Transverse colon (tissue), 4 donors: ENCODE measurements at regions not wholly inside any gene's neighbourhood (a gene's known extent, or its start where the extent isn't known, plus 50 kb on each side); places are given as distances from the start of the nearest gene placed in this dataset.

Source experiments
- DNase-seq: peaks from one replicate; pipeline ENCODE4 v3.0.0-alpha.2; 2019
- H3K27ac ChIP-seq, 4 donors: fragments of 200-600 bp; sonication (generic); 2 replicates each; pipeline ENCODE4 v1.5.1; 2016 to 2018; ENCODE audit warnings: inconsistent platforms in 4 of 4
- H3K27me3 ChIP-seq: fragments of 200-600 bp; sonication (generic); 2 replicates; pipeline ENCODE4 v1.5.1; 2017; ENCODE audit warnings: inconsistent platforms
- H3K36me3 ChIP-seq, 4 donors: fragments of 200-600 bp; sonication (generic); 2 replicates each; pipeline ENCODE4 v1.5.1; 2017 to 2019; ENCODE audit warnings: inconsistent platforms in 4 of 4
- H3K4me1 ChIP-seq, 4 donors: fragments of 200-600 bp; sonication (generic); 2 replicates each; pipeline ENCODE4 v1.5.1; 2017 to 2020; ENCODE audit warnings: inconsistent platforms in 4 of 4
- H3K4me3 ChIP-seq, 4 donors: fragments of 200-600 bp; sonication (generic); 1 replicate in 1 of 4; 2 replicates in 3 of 4; pipeline versions ENCODE4 v1.5.1 to v1.6.1; 2017 to 2019; ENCODE audit warnings: inconsistent platforms in 4 of 4
- H3K9me3 ChIP-seq, 2 donors: fragments of 200-600 bp; sonication (generic); 2 replicates each; pipeline ENCODE4 v1.5.1; 2017 to 2019; ENCODE audit warnings: inconsistent platforms in 2 of 2
- EP300 ChIP-seq: sonication (generic); formaldehyde crosslinking; IDR thresholded peaks from one replicate; pipeline ENCODE4 v1.6.1; 2017; ENCODE audit warnings: antibody characterized with exemption, low read depth
- POLR2A ChIP-seq: fragments of 450-650 bp; IDR thresholded peaks from one replicate; pipeline ENCODE4 v1.6.1; 2016; ENCODE audit warnings: antibody characterized with exemption, mild to moderate bottlenecking, moderate library complexity
- POLR2AphosphoS5 ChIP-seq, 3 donors: sonication (generic); formaldehyde crosslinking; IDR thresholded peaks; one replicate each; pipeline ENCODE4 v1.6.1; 2016; ENCODE audit warnings: antibody characterized with exemption in 3 of 3
- WGBS, 2 donors: methylation state at CpG; one replicate each; pipeline ENCODE4 v1.1.5; 2018; ENCODE audit warnings: low coverage in 1 of 2; 5-methylcytosine and 5-hydroxymethylcytosine counted together
- in situ Hi-C, 4 donors: fragments of 200-750 bp; cut with MboI; loops; one replicate each; pipeline versions ENCODE4 v1.15.0 to v1.15.1; 2017; ENCODE audit warnings: low sequenced_read_pairs in 3 of 4, low pct_ligation_motif_present in 1 of 4, low pct_unique_long_range_greater_than_20kb in 1 of 4
- intact Hi-C: fragments of 100-400 bp; cut with DNase I; formaldehyde crosslinking; loops from one replicate; pipeline ENCODE4 v1.15.1; 2023; ENCODE audit warnings: low total_unique reads
- TF ChIP-seq, protein P1 (sequence below), 5 experiments: fragments of 200-600 bp in 3 of 5; fragments of 450-650 bp in 2 of 5; sonication (generic) in 3 of 5; IDR thresholded peaks; 1 replicate in 2 of 5; 2 replicates in 3 of 5; pipeline ENCODE4 v1.5.1; 2016 to 2017; ENCODE audit warnings: antibody characterized with exemption in 5 of 5, inconsistent platforms in 3 of 5, mild to moderate bottlenecking in 2 of 5, moderate library complexity in 1 of 5

DNA sequence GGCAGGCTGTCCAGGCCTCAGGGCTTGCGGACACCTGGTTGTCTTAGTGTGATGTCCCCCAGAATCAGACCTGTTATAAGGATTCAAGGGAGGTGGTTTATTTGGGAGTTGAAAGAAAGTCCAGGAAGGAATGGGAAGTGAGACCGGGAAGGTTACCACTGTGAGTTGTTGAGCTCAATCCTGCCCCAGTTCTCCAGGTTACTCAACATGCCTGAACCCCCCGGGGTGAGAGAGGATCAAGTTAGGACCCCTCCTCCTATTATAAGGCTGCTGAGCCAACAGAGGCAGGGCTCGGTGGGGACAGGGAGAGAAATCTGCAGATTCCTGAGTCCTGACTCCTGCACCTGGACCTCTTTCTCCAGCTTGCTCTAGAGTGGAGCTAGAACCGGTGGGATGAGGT lies 86.4 kb downstream of the MRM1 start:
- H3K36me3 ChIP-seq: no peaks in the 10 kb centered on the region
- in situ Hi-C loops: no loop called here
- WGBS, 2 donors: 0 to 65% methylated on average over 1 to 5 of the region's 5 CpGs
- H3K4me1 ChIP-seq: peaks cover 0 to 12% (median 7%) of the 10 kb centered on the region in 4 donors
- DNase-seq: no peak
- TF ChIP-seq EP300: no peak
- no peak for TF ChIP-seq POLR2AphosphoS5 (IDR thresholded peaks at IDR 0.05)
- TF ChIP-seq POLR2A: no peak
- TF ChIP-seq, protein P1, sequence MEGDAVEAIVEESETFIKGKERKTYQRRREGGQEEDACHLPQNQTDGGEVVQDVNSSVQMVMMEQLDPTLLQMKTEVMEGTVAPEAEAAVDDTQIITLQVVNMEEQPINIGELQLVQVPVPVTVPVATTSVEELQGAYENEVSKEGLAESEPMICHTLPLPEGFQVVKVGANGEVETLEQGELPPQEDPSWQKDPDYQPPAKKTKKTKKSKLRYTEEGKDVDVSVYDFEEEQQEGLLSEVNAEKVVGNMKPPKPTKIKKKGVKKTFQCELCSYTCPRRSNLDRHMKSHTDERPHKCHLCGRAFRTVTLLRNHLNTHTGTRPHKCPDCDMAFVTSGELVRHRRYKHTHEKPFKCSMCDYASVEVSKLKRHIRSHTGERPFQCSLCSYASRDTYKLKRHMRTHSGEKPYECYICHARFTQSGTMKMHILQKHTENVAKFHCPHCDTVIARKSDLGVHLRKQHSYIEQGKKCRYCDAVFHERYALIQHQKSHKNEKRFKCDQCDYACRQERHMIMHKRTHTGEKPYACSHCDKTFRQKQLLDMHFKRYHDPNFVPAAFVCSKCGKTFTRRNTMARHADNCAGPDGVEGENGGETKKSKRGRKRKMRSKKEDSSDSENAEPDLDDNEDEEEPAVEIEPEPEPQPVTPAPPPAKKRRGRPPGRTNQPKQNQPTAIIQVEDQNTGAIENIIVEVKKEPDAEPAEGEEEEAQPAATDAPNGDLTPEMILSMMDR (IDR thresholded peaks at IDR 0.05): no peak
- no peaks in the 10 kb centered on the region for H3K9me3 ChIP-seq
- H3K27me3 ChIP-seq: peaks cover 5% of the 10 kb centered on the region
- intact Hi-C loops: no loop called here
- H3K4me3 ChIP-seq: no peak overlapping the region
- no peak overlapping the region for H3K27ac ChIP-seq

DNA sequence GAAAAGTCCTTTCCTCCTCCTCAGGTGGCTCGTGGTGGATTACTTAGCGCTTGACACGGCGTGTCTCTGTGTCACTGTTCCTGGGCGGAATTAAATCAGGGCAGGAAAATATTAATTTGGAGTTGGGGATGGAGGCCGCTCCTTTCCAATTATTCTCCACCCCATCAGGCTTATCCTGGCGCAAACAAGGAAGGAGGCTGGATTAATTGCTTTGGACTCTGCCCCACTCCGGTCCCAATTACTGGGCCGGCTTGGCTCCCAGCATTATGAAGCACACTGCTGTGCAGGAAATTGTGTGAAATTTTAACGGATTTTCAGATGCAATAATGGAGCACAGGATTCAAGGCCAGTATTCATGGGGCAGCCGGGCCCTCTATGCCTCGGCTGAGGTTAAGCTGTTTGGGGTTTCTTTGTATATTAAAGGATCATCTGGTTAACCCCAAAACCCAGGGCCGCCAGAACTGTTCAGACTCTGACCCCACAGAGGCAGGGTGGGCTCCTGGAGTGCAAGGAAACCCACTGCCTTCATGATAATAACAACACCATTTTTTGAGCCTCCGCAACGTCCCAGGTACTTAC lies 87.8 kb downstream of the MRM1 start:
- Histone ChIP-seq H3K4me3 (no peak overlapping the region), H3K27me3 (peaks cover 5% of the 10 kb centered on the region), H3K9me3 (no peaks in the 10 kb centered on the region), H3K36me3 (no peaks in the 10 kb centered on the region), H3K4me1 (peaks cover 0 to 12% (median 7%) of the 10 kb centered on the region in 4 donors), H3K27ac (peak overlapping the region in 1 of 4 donors; percentile 31)
- in situ Hi-C loops (no loop called here), intact Hi-C loops (no loop called here)
- DNase-seq: peak; percentile 58
- 46 to 51% methylated on average over 3 to 15 of the region's 15 CpGs for WGBS, 2 donors
- TF ChIP-seq POLR2A (no peak), EP300 (no peak), POLR2AphosphoS5 (IDR thresholded peaks at IDR 0.05) (no peak)
- TF ChIP-seq, protein P1 (IDR thresholded peaks at IDR 0.05): no peak

DNA sequence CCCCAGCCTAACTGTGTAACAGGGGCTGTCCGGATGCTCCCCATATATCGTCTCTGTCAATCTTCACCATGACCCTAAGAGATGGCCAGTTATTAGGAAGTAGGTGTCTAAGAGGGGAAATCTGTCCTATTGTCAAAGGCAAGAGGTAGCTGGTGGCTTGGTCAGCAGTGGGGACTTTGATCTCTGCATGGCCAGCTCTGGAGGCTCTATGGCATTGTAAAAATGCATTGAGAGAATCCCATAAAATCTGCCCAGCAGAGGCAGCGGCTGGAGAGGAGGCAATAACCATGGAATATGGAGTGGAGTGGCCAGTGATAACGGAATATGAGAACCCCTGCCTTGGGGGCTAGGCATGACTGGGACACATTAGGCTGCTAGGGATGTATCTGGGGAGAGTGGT lies 88.8 kb downstream of the MRM1 start:
- 40 to 62% methylated on average over 1 to 4 of the region's 4 CpGs for WGBS, 2 donors

DNA sequence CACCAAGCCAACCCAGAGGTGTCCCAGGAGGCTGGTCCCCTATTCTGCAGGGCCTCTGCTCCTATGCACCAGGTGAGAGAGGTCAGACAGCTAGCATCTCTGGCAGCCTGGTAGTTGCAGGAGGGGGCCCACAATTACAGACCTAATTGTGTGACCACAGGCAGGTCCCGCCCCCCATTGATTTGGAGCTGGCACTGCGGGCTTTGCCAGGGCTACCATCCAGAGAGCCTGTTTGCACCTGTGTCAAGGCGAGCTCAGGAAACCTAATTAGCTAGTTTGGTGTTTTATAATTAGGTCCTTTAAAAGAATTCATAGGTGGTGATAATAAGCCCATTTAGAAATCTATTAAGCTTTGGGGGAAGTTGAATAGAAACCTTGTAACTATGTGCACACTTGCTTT lies 90.2 kb downstream of the MRM1 start:
- no peaks in the 10 kb centered on the region for H3K36me3 ChIP-seq
- WGBS, 2 donors: 60% methylated on average over 3 of the region's 3 CpGs; no CpG with 5 or more reads in 1 of the 2 donors
- intact Hi-C loops: no loop called here
- H3K9me3 ChIP-seq: no peaks in the 10 kb centered on the region
- no peak overlapping the region for H3K27ac ChIP-seq
- peaks cover 0 to 12% (median 7%) of the 10 kb centered on the region in 4 donors for H3K4me1 ChIP-seq
- in situ Hi-C loops: no loop called here
- no peak overlapping the region for H3K4me3 ChIP-seq
- DNase-seq: no peak
- TF ChIP-seq, protein P1 (IDR thresholded peaks at IDR 0.05): no peak
- no peak for TF ChIP-seq EP300
- no peak for TF ChIP-seq POLR2A
- no peak for TF ChIP-seq POLR2AphosphoS5 (IDR thresholded peaks at IDR 0.05)
- H3K27me3 ChIP-seq: peaks cover 5% of the 10 kb centered on the region

More for the DNA sequence above, 88.8 kb downstream of the MRM1 start:
- H3K27ac ChIP-seq: no peak overlapping the region
- H3K36me3 ChIP-seq: no peaks in the 10 kb centered on the region
- no peaks in the 10 kb centered on the region for H3K9me3 ChIP-seq
- intact Hi-C loops: no loop called here
- H3K4me1 ChIP-seq: peaks cover 0 to 12% (median 7%) of the 10 kb centered on the region in 4 donors
- TF ChIP-seq, protein P1 (IDR thresholded peaks at IDR 0.05): no peak
- TF ChIP-seq EP300 (no peak), POLR2AphosphoS5 (IDR thresholded peaks at IDR 0.05) (no peak), POLR2A (no peak)
- no peak for DNase-seq
- H3K27me3 ChIP-seq: peaks cover 5% of the 10 kb centered on the region
- in situ Hi-C loops: no loop called here
- no peak overlapping the region for H3K4me3 ChIP-seq
